ENCODE measurements at regions not wholly inside any gene's neighbourhood (a gene's known extent, or its start where the extent isn't known, plus 50 kb on each side); places are given as distances from the start of the nearest gene placed in this dataset.
A peak's percentile ranks its signal among the peaks of the same experiment; 100 is the strongest.
"Not testable (repeated sequence)": the region's sequence is repeated elsewhere in the genome, so short reads cannot be mapped to it uniquely, and the experiment has no call there.

- no peaks in the 10 kb centered on the region for H3K4me1 ChIP-seq
- H3K4me3 ChIP-seq: no peak overlapping the region
- H3K9me3 ChIP-seq: no peaks in the 10 kb centered on the region
- H3K27ac ChIP-seq: no peak overlapping the region
- no peaks in the 10 kb centered on the region for H3K36me3 ChIP-seq
- no peaks in the 10 kb centered on the region for H3K27me3 ChIP-seq (ENCODE audit: low read depth)
- no peak for TF ChIP-seq CTCF (IDR thresholded peaks at IDR 0.05)
- ATAC-seq (no peak), DNase-seq (no peak)
- intact Hi-C loops (cut with DNase I): no loop called here
Measured at GRCh38 chr7:138317044-138317596, 142.9 kb upstream of the TRIM24 start.

- Histone ChIP-seq H3K27me3 (ENCODE audit: low read depth) (no peaks in the 10 kb centered on the region), H3K27ac (no peak overlapping the region), H3K4me3 (no peak overlapping the region), H3K36me3 (no peaks in the 10 kb centered on the region), H3K4me1 (no peaks in the 10 kb centered on the region), H3K9me3 (peaks cover 17% of the 10 kb centered on the region)
- intact Hi-C loops (cut with DNase I): no loop called here
- DNase-seq: no peak
- ATAC-seq: no peak
- no peak for TF ChIP-seq CTCF (IDR thresholded peaks at IDR 0.05)
Measured at GRCh38 chr7:138324941-138325340, 135.1 kb upstream of the TRIM24 start.

- DNase-seq: no peak
Measured at GRCh38 chr7:138325434-138325833, 134.6 kb upstream of the TRIM24 start.

GRCh38 chr7:138328215-138328614, 131.8 kb upstream of the TRIM24 start:
- ATAC-seq: no peak
- no peak for DNase-seq
- H3K27ac ChIP-seq: no peak overlapping the region
- no peak overlapping the region for H3K4me3 ChIP-seq
- H3K4me1 ChIP-seq: no peaks in the 10 kb centered on the region
- no peaks in the 10 kb centered on the region for H3K27me3 ChIP-seq (ENCODE audit: low read depth)
- TF ChIP-seq CTCF (IDR thresholded peaks at IDR 0.05): no peak
- H3K9me3 ChIP-seq: peaks cover 26% of the 10 kb centered on the region
- intact Hi-C loops (cut with DNase I): no loop called here
- H3K36me3 ChIP-seq: no peaks in the 10 kb centered on the region

More at GRCh38 chr7:138325434-138325833, 134.6 kb upstream of the TRIM24 start:
- Histone ChIP-seq H3K27me3 (ENCODE audit: low read depth) (no peaks in the 10 kb centered on the region), H3K27ac (no peak overlapping the region), H3K36me3 (no peaks in the 10 kb centered on the region), H3K4me3 (no peak overlapping the region), H3K9me3 (peaks cover 17% of the 10 kb centered on the region), H3K4me1 (no peaks in the 10 kb centered on the region)
- intact Hi-C loops (cut with DNase I): no loop called here
- no peak for TF ChIP-seq CTCF (IDR thresholded peaks at IDR 0.05)
- ATAC-seq: peak; percentile 41 to 61

GRCh38 chr7:138332850-138333249, 127.2 kb upstream of the TRIM24 start:
- H3K27me3 ChIP-seq (ENCODE audit: low read depth); H3K36me3 ChIP-seq; H3K4me3 ChIP-seq; intact Hi-C loops (cut with DNase I); H3K4me1 ChIP-seq; ATAC-seq; H3K27ac ChIP-seq; DNase-seq: not testable (repeated sequence)
- H3K9me3 ChIP-seq: peaks cover 38% of the 10 kb centered on the region

- Histone ChIP-seq H3K4me1 (no peaks in the 10 kb centered on the region), H3K9me3 (peaks cover 51% of the 10 kb centered on the region), H3K27ac (no peak overlapping the region), H3K4me3 (no peak overlapping the region), H3K27me3 (ENCODE audit: low read depth) (no peaks in the 10 kb centered on the region), H3K36me3 (no peaks in the 10 kb centered on the region)
- no peak for TF ChIP-seq CTCF (IDR thresholded peaks at IDR 0.05)
- DNase-seq: no peak
- intact Hi-C loops (cut with DNase I): no loop called here
- ATAC-seq: peak; percentile 33 to 41
Measured at GRCh38 chr7:138338361-138338760, 121.7 kb upstream of the TRIM24 start.

GRCh38 chr7:138339229-138339628, 120.8 kb upstream of the TRIM24 start:
- H3K27me3 ChIP-seq (ENCODE audit: low read depth); H3K27ac ChIP-seq; DNase-seq; H3K4me3 ChIP-seq; ATAC-seq; H3K36me3 ChIP-seq; intact Hi-C loops (cut with DNase I); H3K4me1 ChIP-seq: not testable (repeated sequence)
- peaks cover 50% of the 10 kb centered on the region for H3K9me3 ChIP-seq
